Inflammatory macrophage treated with lipopolysaccharide for 4 hours (primary cell): ENCODE measurements at regions not wholly inside any gene's neighbourhood (a gene's known extent, or its start where the extent isn't known, plus 50 kb on each side); places are given as distances from the start of the nearest gene placed in this dataset.

Experiments used
- DNase-seq: peaks from one replicate; pipeline ENCODE4 v3.0.0-alpha.2; 2020

- DNase-seq: no peak
Measured at GRCh38 chr1:216953495-216953894, 230.3 kb upstream of the ESRRG start.

GRCh38 chr1:216952864-216953263, 229.6 kb upstream of the ESRRG start:
- no peak for DNase-seq

GRCh38 chr1:216945538-216946080, 222.4 kb upstream of the ESRRG start:
- no peak for DNase-seq

- no peak for DNase-seq
Measured at GRCh38 chr1:216944864-216945510, 221.8 kb upstream of the ESRRG start.

GRCh38 chr1:216937491-216937890, 214.3 kb upstream of the ESRRG start:
- no peak for DNase-seq

GRCh38 chr1:216936779-216937178, 213.6 kb upstream of the ESRRG start:
- no peak for DNase-seq

GRCh38 chr1:216935901-216936300, 212.7 kb upstream of the ESRRG start:
- DNase-seq: no peak

GRCh38 chr1:216932424-216932823, 209.2 kb upstream of the ESRRG start:
- DNase-seq: no peak

- no peak for DNase-seq
Measured at GRCh38 chr1:216929870-216930582, 206.8 kb upstream of the ESRRG start.

- no peak for DNase-seq
Measured at GRCh38 chr1:216927633-216928032, 204.4 kb upstream of the ESRRG start.

- no peak for DNase-seq
Measured at GRCh38 chr1:216926720-216927510, 203.7 kb upstream of the ESRRG start.

GRCh38 chr1:216925962-216926625, 202.9 kb upstream of the ESRRG start:
- DNase-seq: no peak

GRCh38 chr1:216924732-216925131, 201.5 kb upstream of the ESRRG start:
- DNase-seq: no peak

GRCh38 chr1:216923601-216924000, 200.4 kb upstream of the ESRRG start:
- DNase-seq: no peak

- DNase-seq: no peak
Measured at GRCh38 chr1:216922406-216922805, 199.2 kb upstream of the ESRRG start.

GRCh38 chr1:216921866-216922265, 198.6 kb upstream of the ESRRG start:
- DNase-seq: no peak

- DNase-seq: no peak
Measured at GRCh38 chr1:216919060-216919970, 196.1 kb upstream of the ESRRG start.

GRCh38 chr1:216916890-216917438, 193.7 kb upstream of the ESRRG start:
- no peak for DNase-seq

GRCh38 chr1:216914974-216915373, 191.7 kb upstream of the ESRRG start:
- DNase-seq: no peak

- DNase-seq: no peak
Measured at GRCh38 chr1:216913976-216914375, 190.7 kb upstream of the ESRRG start.

- DNase-seq: no peak
Measured at GRCh38 chr1:216910081-216910840, 187.0 kb upstream of the ESRRG start.
